ENCODE measurements at regions not wholly inside any gene's neighbourhood (a gene's known extent, or its start where the extent isn't known, plus 50 kb on each side); places are given as distances from the start of the nearest gene placed in this dataset.

DNA sequence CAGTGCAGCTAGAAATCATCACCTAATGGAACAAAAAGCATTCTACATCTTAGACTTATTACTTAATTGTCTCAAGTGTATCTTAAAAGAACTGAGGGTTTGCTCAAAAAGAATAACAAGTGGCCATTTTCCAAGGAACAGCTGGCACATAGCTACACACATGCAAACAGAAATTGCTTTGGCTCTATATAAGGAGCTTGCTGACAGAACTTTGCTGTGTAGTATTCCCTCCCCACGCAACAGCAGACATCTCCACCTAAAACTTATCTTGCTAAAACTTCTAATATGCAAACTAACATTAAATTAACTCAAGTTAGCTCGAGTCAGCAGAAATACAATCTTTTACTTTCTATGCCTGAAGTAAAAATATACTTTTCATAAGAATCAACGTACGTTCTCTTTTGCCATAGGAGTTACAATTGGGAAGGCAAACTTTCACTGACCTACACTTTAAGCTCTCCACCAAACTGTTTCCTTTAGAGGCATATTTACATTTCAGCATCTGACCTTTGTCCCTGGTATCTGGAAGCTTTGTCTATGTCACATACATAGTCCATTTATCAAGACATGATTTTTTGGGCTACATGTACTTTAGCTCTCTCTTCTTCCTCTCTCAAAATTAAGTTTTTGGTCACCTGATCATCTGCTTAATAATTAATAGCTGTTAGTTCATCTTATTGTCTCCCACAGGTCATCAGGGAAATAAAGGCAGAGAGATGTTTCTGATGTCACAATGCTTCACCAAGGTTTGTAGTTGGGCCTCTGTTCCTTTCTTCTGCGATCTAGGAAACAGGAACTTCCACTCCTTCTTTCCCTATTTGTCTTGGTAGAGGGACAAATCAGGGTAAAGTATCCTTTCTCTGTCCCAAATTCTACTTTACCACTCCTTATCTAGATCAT, 163.4 kb upstream of the AGTR1 start:
- TF ChIP-seq POLR2AphosphoS5 (IDR thresholded peaks at IDR 0.05): no peak
- TF ChIP-seq, protein P1, sequence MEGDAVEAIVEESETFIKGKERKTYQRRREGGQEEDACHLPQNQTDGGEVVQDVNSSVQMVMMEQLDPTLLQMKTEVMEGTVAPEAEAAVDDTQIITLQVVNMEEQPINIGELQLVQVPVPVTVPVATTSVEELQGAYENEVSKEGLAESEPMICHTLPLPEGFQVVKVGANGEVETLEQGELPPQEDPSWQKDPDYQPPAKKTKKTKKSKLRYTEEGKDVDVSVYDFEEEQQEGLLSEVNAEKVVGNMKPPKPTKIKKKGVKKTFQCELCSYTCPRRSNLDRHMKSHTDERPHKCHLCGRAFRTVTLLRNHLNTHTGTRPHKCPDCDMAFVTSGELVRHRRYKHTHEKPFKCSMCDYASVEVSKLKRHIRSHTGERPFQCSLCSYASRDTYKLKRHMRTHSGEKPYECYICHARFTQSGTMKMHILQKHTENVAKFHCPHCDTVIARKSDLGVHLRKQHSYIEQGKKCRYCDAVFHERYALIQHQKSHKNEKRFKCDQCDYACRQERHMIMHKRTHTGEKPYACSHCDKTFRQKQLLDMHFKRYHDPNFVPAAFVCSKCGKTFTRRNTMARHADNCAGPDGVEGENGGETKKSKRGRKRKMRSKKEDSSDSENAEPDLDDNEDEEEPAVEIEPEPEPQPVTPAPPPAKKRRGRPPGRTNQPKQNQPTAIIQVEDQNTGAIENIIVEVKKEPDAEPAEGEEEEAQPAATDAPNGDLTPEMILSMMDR (IDR thresholded peaks at IDR 0.05): no peak
- no peak for TF ChIP-seq POLR2A (IDR thresholded peaks at IDR 0.05)

All from breast epithelium (tissue), 3 donors.